HepG2 (cell line): ENCODE measurements at regions not wholly inside any gene's neighbourhood (a gene's known extent, or its start where the extent isn't known, plus 50 kb on each side); places are given as distances from the start of the nearest gene placed in this dataset.

ENCODE experiments used
- ATAC-seq: fragments of 200-7000 bp; cut with Tn5 transposase; 3 replicates; pipeline ENCODE4 v1.9.1; 2020; ENCODE audit warnings: mild to moderate bottlenecking, moderate library complexity
- BruUV-seq: library from RNA; stranded (reverse); fragments of 400-500 nt; replicated peaks from 2 replicates; lab custom pipeline; 2021; lab: Mats Ljungman, UMichigan
- CTCF ChIA-PET: fragments of 300-600 bp; formaldehyde crosslinking; extraction: SDS; loops from one replicate; lab custom pipeline; 2021; ENCODE audit warnings: low total read pairs, inconsistent platforms, low intra/inter-chr PET ratio; lab: Yijun Ruan, JAX
- POLR2A ChIA-PET: fragments of 350-600 bp; sonication (Branson Sonifier 250); formaldehyde crosslinking; loops from one replicate; lab custom pipeline; 2020; ENCODE audit warnings: antibody characterized with exemption, inconsistent platforms; lab: Yijun Ruan, JAX
- DNase-seq: peaks from one replicate; pipeline ENCODE4 v3.0.0-alpha.2; 2015; ENCODE audit warnings: low spot score
- FAIRE-seq: peaks from 3 replicates; lab custom pipeline; 2011; peaks lifted over from hg19 to GRCh38; lab: Jason Lieb, UNC
- H2AFZ ChIP-seq: one replicate; pipeline ENCODE4 v1.6.1; 2011; ENCODE audit warnings: low read length, inconsistent platforms
- H3K27ac ChIP-seq: fragments of 300-600 bp; 3 replicates; pipeline ENCODE4 v1.8.0; 2011; ENCODE audit warnings: mixed run types, mild to moderate bottlenecking, mixed read lengths, low read length, inconsistent platforms; ENCODE audit not compliant: insufficient read depth; ENCODE audit errors: extremely low read length
- H3K27me3 ChIP-seq, 2 experiments: fragments of 200-600 bp in 1 of 2; 2 replicates in 1 of 2; 3 replicates in 1 of 2; pipeline versions ENCODE4 v1.6.0 to v1.8.0; 2011; ENCODE audit warnings: low read length in 2 of 2, mild to moderate bottlenecking in 2 of 2, moderate library complexity in 2 of 2, inconsistent platforms in 1 of 2; ENCODE audit not compliant: insufficient read depth in 2 of 2, control insufficient read depth in 1 of 2
- H3K36me3 ChIP-seq, 2 experiments: fragments of 200-600 bp in 1 of 2; replicated peaks in 1 of 2; 2 replicates in 1 of 2; 3 replicates in 1 of 2; pipeline versions ENCODE4 v1.5.1 to v1.8.0; 2011; ENCODE audit warnings: low read length in 2 of 2, inconsistent platforms in 1 of 2; ENCODE audit not compliant: insufficient read depth in 2 of 2, control insufficient read depth in 1 of 2
- H3K4me1 ChIP-seq: 2 replicates; pipeline ENCODE4 v1.5.1; 2012; ENCODE audit warnings: low read length, inconsistent platforms; ENCODE audit not compliant: insufficient read depth
- H3K4me2 ChIP-seq: 2 replicates; pipeline ENCODE4 v1.6.0; 2011; ENCODE audit warnings: low read depth, low read length, inconsistent platforms
- H3K4me3 ChIP-seq, 3 experiments: fragments of 200-600 bp in 1 of 3; sonication (generic), shearing (Covaris generic) in 1 of 3; replicated peaks in 1 of 3; 2 replicates each; pipeline ENCODE4 v1.5.1; 2011 to 2016; ENCODE audit warnings: low read length in 3 of 3, inconsistent platforms in 2 of 3, low read depth in 2 of 3, mild to moderate bottlenecking in 2 of 3, control low read depth in 1 of 3, mixed read lengths in 1 of 3; ENCODE audit not compliant: insufficient read depth in 1 of 3
- H3K79me2 ChIP-seq: one replicate; pipeline ENCODE4 v1.6.1; 2011; ENCODE audit warnings: low read length, inconsistent platforms; ENCODE audit not compliant: insufficient read depth
- H3K9ac ChIP-seq: 2 replicates; pipeline ENCODE4 v1.6.0; 2011; ENCODE audit warnings: mild to moderate bottlenecking, low read depth, low read length, inconsistent platforms; ENCODE audit not compliant: insufficient read depth
- H3K9me3 ChIP-seq: 2 replicates; pipeline ENCODE4 v1.5.1; 2012; ENCODE audit warnings: mild to moderate bottlenecking, low read length
- H4K20me1 ChIP-seq: 2 replicates; pipeline ENCODE4 v1.6.0; 2011; ENCODE audit warnings: inconsistent platforms, mild to moderate bottlenecking, low read length, moderate library complexity; ENCODE audit not compliant: insufficient read depth
- GTF3A ChIP-seq: sonication (generic); formaldehyde crosslinking; conservative IDR thresholded peaks from 2 replicates; pipeline ENCODE4 v1.4.0; 2020; ENCODE audit warnings: mild to moderate bottlenecking, missing genetic modification reagents
- HHEX ChIP-seq: IDR thresholded peaks from 2 replicates; pipeline ENCODE4 v1.6.1; 2016; ENCODE audit warnings: control low read depth
- MED1 ChIP-seq: sonication (generic); formaldehyde crosslinking; IDR thresholded peaks from 2 replicates; pipeline ENCODE4 v1.4.0; 2020; ENCODE audit warnings: missing genetic modification reagents
- MXD4 ChIP-seq: IDR thresholded peaks from 2 replicates; pipeline ENCODE4 v1.6.1; 2016; ENCODE audit warnings: mild to moderate bottlenecking, missing biosample characterization, missing genetic modification reagents
- SRSF9 ChIP-seq: fragments of 200-400 bp; formaldehyde crosslinking; IDR thresholded peaks from 2 replicates; pipeline ENCODE4 v1.6.1; 2018; ENCODE audit warnings: borderline replicate concordance, mild to moderate bottlenecking, low read depth, low read length; ENCODE audit not compliant: insufficient read depth, poor library complexity, severe bottlenecking
- TAF15 ChIP-seq: fragments of 200-400 bp; formaldehyde crosslinking; IDR thresholded peaks from one replicate; pipeline ENCODE4 v1.6.1; 2018; ENCODE audit warnings: mild to moderate bottlenecking, low read depth, low read length; ENCODE audit not compliant: poor library complexity, severe bottlenecking
- ZFP36L2 ChIP-seq: sonication (generic); formaldehyde crosslinking; IDR thresholded peaks from 2 replicates; pipeline ENCODE4 v1.4.0; 2020; ENCODE audit warnings: missing genetic modification reagents
- ZNF772 ChIP-seq: sonication (generic); formaldehyde crosslinking; IDR thresholded peaks from 2 replicates; pipeline ENCODE4 v1.5.0; 2020; ENCODE audit warnings: mild to moderate bottlenecking, missing genetic modification reagents
- WGBS: methylation state at CpG from one replicate; pipeline ENCODE4 v1.1.6; 2017; ENCODE audit warnings: low lambda C conversion rate; 5-methylcytosine and 5-hydroxymethylcytosine counted together
- in situ Hi-C: cut with HindIII; loops from 2 replicates; pipeline ENCODE4 v1.10.0; 2017; ENCODE audit warnings: low pct_unique_long_range_greater_than_20kb; ENCODE audit not compliant: extremely low pct_ligation_motif_present
- intact Hi-C: fragments of 100-400 bp; cut with micrococcal nuclease; formaldehyde crosslinking; loops from one replicate; pipeline ENCODE4 v1.10.0; 2022; ENCODE audit not compliant: unreplicated experiment
- TF ChIP-seq, protein P1 (sequence below): sonication (generic); formaldehyde crosslinking; IDR thresholded peaks from 2 replicates; pipeline ENCODE4 v1.8.1; 2023; ENCODE audit warnings: mild to moderate bottlenecking, missing genetic modification reagents
- TF ChIP-seq, protein P2 (sequence below): IDR thresholded peaks from 2 replicates; pipeline ENCODE4 v1.6.1; 2016; ENCODE audit warnings: control low read depth
- TF ChIP-seq, protein P3 (sequence below): sonication (generic); formaldehyde crosslinking; IDR thresholded peaks from 2 replicates; pipeline ENCODE4 v1.4.0; 2020; ENCODE audit warnings: mild to moderate bottlenecking, missing genetic modification reagents
- TF ChIP-seq, protein P4 (sequence below): sonication (generic); formaldehyde crosslinking; IDR thresholded peaks from 2 replicates; pipeline ENCODE4 v1.5.0; 2020; ENCODE audit warnings: mild to moderate bottlenecking, missing genetic modification reagents
- TF ChIP-seq, protein P5 (sequence below): sonication (generic); formaldehyde crosslinking; IDR thresholded peaks from 2 replicates; pipeline ENCODE4 v1.8.0; 2022; ENCODE audit warnings: missing genetic modification reagents, mild to moderate bottlenecking, inconsistent platforms, borderline replicate concordance

DNA sequence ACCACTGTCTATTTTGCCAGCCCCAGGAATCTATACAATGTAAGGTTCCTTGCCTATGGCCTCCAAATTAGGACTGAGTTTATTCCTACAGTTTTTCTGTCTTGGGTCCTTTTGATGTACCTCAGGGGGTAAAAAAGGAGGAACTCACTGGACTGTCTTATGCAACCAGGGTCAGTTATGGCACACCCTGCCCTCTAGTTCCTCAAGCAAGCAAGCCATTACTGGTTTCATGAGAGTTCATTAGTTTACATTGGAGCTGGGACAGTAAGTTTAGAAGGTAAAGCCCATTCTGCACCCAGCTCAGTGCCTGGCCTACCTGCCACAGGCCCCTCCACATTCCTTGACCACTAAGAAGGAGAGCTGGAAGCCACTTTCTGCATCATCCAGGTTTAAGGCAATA is 68.7 kb upstream of the WIPF1 start (continued):
- TF ChIP-seq, protein P1, sequence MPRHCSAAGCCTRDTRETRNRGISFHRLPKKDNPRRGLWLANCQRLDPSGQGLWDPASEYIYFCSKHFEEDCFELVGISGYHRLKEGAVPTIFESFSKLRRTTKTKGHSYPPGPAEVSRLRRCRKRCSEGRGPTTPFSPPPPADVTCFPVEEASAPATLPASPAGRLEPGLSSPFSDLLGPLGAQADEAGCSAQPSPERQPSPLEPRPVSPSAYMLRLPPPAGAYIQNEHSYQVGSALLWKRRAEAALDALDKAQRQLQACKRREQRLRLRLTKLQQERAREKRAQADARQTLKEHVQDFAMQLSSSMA (CRISPR knock-in tag): no peak

DNA sequence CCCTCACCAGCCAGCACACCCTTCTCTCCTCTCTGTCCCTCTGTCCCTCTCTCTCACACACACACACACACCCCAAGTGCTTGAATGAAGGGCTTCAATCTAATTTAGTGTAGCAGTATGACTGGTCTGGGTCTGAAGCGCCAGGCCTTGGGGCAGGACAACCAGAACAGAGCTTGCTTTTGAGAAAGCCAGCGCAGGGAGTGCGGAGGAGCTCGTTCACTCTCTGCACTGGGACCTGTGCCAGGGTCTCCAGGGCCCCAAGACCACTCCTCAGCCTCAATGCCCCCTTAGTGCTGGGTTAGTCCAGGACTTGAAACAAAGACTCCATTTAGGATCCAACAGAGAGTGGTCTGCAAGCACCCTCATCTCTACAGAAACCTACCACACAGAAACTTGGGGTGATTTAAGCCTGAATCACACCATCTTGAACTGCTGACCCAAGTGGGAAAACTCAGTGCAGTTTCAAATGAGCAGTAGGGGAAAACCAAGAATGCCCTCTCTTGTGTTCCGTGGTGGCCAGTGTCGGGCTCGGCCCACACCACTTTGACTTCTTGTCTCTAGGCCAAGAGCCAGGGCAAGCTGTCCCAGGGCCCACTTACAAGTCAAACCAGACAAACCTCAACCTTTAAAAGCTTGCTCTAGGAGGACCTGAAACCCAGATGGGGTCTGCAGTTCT is 66.6 kb upstream of the WIPF1 start:
- in situ Hi-C loops: no loop called here
- no peaks in the 10 kb centered on the region for H3K9me3 ChIP-seq

More for the DNA sequence above, 66.6 kb upstream of the WIPF1 start:
- ATAC-seq (no peak), DNase-seq (no peak), FAIRE-seq (no peak)
- H3K4me3 ChIP-seq: no peak overlapping the region
- CTCF ChIA-PET: no interaction called here
- no peaks in the 10 kb centered on the region for H3K36me3 ChIP-seq
- H3K9ac ChIP-seq: no peak overlapping the region
- peaks cover 2 to 30% of the 10 kb centered on the region in 2 experiments; a peak in 4 of 5 replicates for H3K27me3 ChIP-seq
- no peaks in the 10 kb centered on the region for H4K20me1 ChIP-seq
- H3K79me2 ChIP-seq: no peaks in the 10 kb centered on the region
- WGBS: 53% methylated on average over 7 of the region's 7 CpGs
- no peak overlapping the region for H3K27ac ChIP-seq
- TF ChIP-seq MED1 (CRISPR knock-in tag) (no peak), TAF15 (no peak), MXD4 (CRISPR knock-in tag) (no peak), GTF3A (CRISPR knock-in tag) (no peak), HHEX (CRISPR knock-in tag) (no peak), ZNF772 (CRISPR knock-in tag) (no peak), ZFP36L2 (CRISPR knock-in tag) (no peak), SRSF9 (no peak)
- TF ChIP-seq, protein P2, sequence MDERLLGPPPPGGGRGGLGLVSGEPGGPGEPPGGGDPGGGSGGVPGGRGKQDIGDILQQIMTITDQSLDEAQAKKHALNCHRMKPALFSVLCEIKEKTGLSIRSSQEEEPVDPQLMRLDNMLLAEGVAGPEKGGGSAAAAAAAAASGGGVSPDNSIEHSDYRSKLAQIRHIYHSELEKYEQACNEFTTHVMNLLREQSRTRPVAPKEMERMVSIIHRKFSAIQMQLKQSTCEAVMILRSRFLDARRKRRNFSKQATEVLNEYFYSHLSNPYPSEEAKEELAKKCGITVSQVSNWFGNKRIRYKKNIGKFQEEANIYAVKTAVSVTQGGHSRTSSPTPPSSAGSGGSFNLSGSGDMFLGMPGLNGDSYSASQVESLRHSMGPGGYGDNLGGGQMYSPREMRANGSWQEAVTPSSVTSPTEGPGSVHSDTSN (CRISPR knock-in tag): no peak
- TF ChIP-seq, protein P3, sequence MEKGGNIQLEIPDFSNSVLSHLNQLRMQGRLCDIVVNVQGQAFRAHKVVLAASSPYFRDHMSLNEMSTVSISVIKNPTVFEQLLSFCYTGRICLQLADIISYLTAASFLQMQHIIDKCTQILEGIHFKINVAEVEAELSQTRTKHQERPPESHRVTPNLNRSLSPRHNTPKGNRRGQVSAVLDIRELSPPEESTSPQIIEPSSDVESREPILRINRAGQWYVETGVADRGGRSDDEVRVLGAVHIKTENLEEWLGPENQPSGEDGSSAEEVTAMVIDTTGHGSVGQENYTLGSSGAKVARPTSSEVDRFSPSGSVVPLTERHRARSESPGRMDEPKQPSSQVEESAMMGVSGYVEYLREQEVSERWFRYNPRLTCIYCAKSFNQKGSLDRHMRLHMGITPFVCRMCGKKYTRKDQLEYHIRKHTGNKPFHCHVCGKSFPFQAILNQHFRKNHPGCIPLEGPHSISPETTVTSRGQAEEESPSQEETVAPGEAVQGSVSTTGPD (CRISPR knock-in tag): no peak
- TF ChIP-seq, protein P4, sequence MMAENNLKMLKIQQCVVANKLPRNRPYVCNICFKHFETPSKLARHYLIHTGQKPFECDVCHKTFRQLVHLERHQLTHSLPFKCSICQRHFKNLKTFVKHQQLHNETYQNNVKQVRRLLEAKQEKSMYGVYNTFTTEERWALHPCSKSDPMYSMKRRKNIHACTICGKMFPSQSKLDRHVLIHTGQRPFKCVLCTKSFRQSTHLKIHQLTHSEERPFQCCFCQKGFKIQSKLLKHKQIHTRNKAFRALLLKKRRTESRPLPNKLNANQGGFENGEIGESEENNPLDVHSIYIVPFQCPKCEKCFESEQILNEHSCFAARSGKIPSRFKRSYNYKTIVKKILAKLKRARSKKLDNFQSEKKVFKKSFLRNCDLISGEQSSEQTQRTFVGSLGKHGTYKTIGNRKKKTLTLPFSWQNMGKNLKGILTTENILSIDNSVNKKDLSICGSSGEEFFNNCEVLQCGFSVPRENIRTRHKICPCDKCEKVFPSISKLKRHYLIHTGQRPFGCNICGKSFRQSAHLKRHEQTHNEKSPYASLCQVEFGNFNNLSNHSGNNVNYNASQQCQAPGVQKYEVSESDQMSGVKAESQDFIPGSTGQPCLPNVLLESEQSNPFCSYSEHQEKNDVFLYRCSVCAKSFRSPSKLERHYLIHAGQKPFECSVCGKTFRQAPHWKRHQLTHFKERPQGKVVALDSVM (CRISPR knock-in tag): no peak
- TF ChIP-seq, protein P5, sequence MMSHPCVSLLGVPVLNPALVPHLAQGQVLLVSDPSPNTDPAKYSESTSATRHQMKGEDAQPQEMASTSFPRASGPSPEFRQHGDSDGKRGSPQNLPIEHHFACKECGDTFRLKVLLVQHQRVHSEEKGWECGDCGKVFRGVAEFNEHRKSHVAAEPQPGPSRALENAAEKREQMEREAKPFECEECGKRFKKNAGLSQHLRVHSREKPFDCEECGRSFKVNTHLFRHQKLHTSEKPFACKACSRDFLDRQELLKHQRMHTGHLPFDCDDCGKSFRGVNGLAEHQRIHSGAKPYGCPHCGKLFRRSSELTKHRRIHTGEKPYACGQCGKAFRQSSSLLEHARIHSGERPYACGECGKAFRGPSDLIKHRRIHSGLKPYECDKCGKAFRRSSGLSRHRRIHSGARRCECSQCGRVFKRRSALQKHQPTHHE (CRISPR knock-in tag): no peak
- no peaks in the 10 kb centered on the region for H3K4me1 ChIP-seq
- no peak overlapping the region for H2AFZ ChIP-seq
- POLR2A ChIA-PET: no interaction called here
- no TSS peak for BruUV-seq
- intact Hi-C loops: no loop called here
- no peak overlapping the region for H3K4me2 ChIP-seq
